Trophoblast cell (in vitro differentiated cells and primary cell): ENCODE measurements at regions not wholly inside any gene's neighbourhood (a gene's known extent, or its start where the extent isn't known, plus 50 kb on each side); places are given as distances from the start of the nearest gene placed in this dataset.

Source experiments
- DNase-seq, 2 donors: peaks; one replicate each; pipeline ENCODE4 v3.0.0-alpha.2; 2016
- H2AFZ ChIP-seq: 2 replicates; pipeline ENCODE4 v1.6.1; 2013; ENCODE audit warnings: low read length, moderate library complexity, mild to moderate bottlenecking; ENCODE audit not compliant: insufficient read depth, poor library complexity
- H2AK5ac ChIP-seq: 2 replicates; pipeline ENCODE4 v1.6.1; 2013; ENCODE audit warnings: mild to moderate bottlenecking, low read length
- H2BK120ac ChIP-seq: 2 replicates; pipeline ENCODE4 v1.6.1; 2013; ENCODE audit warnings: low read length, mild to moderate bottlenecking, moderate library complexity; ENCODE audit not compliant: insufficient read depth, poor library complexity
- H2BK12ac ChIP-seq: 2 replicates; pipeline ENCODE4 v1.6.1; 2013; ENCODE audit warnings: mild to moderate bottlenecking, low read length, moderate library complexity
- H2BK5ac ChIP-seq: 2 replicates; pipeline ENCODE4 v1.6.1; 2013; ENCODE audit warnings: low read length, low read depth, moderate library complexity, mild to moderate bottlenecking; ENCODE audit not compliant: poor library complexity
- H3K14ac ChIP-seq: 2 replicates; pipeline ENCODE4 v1.6.1; 2013; ENCODE audit warnings: mild to moderate bottlenecking, low read length
- H3K18ac ChIP-seq: 2 replicates; pipeline ENCODE4 v1.6.1; 2013; ENCODE audit warnings: mild to moderate bottlenecking, low read length
- H3K23ac ChIP-seq: 2 replicates; pipeline ENCODE4 v1.6.1; 2013; ENCODE audit warnings: low read length
- H3K27ac ChIP-seq: 2 replicates; pipeline ENCODE4 v1.5.1; 2013; ENCODE audit warnings: low read depth, mild to moderate bottlenecking, inconsistent platforms, low read length, moderate library complexity
- H3K27me3 ChIP-seq: 2 replicates; pipeline ENCODE4 v1.6.1; 2013; ENCODE audit warnings: inconsistent platforms, mild to moderate bottlenecking, low read length, moderate library complexity; ENCODE audit not compliant: insufficient read depth
- H3K36me3 ChIP-seq, 2 experiments: 1 replicate in 1 of 2; 2 replicates in 1 of 2; pipeline ENCODE4 v1.6.1; 2013; ENCODE audit warnings: low read length in 2 of 2, mild to moderate bottlenecking in 2 of 2, moderate library complexity in 1 of 2; ENCODE audit not compliant: insufficient read depth in 2 of 2, control insufficient read depth in 1 of 2
- H3K4ac ChIP-seq: 2 replicates; pipeline ENCODE4 v1.6.1; 2013; ENCODE audit warnings: low read depth, mild to moderate bottlenecking, low read length, moderate library complexity
- H3K4me1 ChIP-seq, 2 experiments: 1 replicate in 1 of 2; 2 replicates in 1 of 2; pipeline ENCODE4 v1.6.1; 2013; ENCODE audit warnings: low read length in 2 of 2, mild to moderate bottlenecking in 2 of 2, moderate library complexity in 1 of 2; ENCODE audit not compliant: insufficient read depth in 2 of 2, control insufficient read depth in 1 of 2
- H3K4me2 ChIP-seq: 2 replicates; pipeline ENCODE4 v1.6.1; 2013; ENCODE audit warnings: inconsistent platforms, mild to moderate bottlenecking, low read length, moderate library complexity
- H3K4me3 ChIP-seq: 2 replicates; pipeline ENCODE4 v1.5.1; 2013; ENCODE audit warnings: mild to moderate bottlenecking, low read depth, low read length, inconsistent platforms
- H3K79me1 ChIP-seq: one replicate; pipeline ENCODE4 v1.6.1; 2013; ENCODE audit warnings: low read length
- H3K79me2 ChIP-seq: 2 replicates; pipeline ENCODE4 v1.6.1; 2013; ENCODE audit warnings: low read length, mild to moderate bottlenecking; ENCODE audit not compliant: control insufficient read depth, insufficient read depth, poor library complexity
- H3K9ac ChIP-seq: 2 replicates; pipeline ENCODE4 v1.6.1; 2013; ENCODE audit warnings: mild to moderate bottlenecking, low read length
- H3K9me3 ChIP-seq: 2 replicates; pipeline ENCODE4 v1.6.1; 2013; ENCODE audit warnings: low read depth, mild to moderate bottlenecking, control low read depth, inconsistent platforms, low read length; ENCODE audit not compliant: insufficient read depth
- H4K12ac ChIP-seq: 2 replicates; pipeline ENCODE4 v1.6.1; 2013; ENCODE audit warnings: low read depth, mild to moderate bottlenecking, low read length, moderate library complexity
- H4K8ac ChIP-seq: 2 replicates; pipeline ENCODE4 v1.6.1; 2013; ENCODE audit warnings: low read depth, mild to moderate bottlenecking, low read length, moderate library complexity
- H4K91ac ChIP-seq: one replicate; pipeline ENCODE4 v1.6.1; 2013; ENCODE audit warnings: low read depth, mild to moderate bottlenecking, low read length, moderate library complexity
- WGBS: extraction: QIAGEN DNeasy Blood & Tissue Kit; methylation state at CpG from one replicate; pipeline ENCODE4 v1.1.7; 2013; ENCODE audit warnings: missing lambda C conversion rate; ENCODE audit not compliant: insufficient read length, insufficient coverage; ENCODE audit errors: extremely low coverage; 5-methylcytosine and 5-hydroxymethylcytosine counted together

DNA sequence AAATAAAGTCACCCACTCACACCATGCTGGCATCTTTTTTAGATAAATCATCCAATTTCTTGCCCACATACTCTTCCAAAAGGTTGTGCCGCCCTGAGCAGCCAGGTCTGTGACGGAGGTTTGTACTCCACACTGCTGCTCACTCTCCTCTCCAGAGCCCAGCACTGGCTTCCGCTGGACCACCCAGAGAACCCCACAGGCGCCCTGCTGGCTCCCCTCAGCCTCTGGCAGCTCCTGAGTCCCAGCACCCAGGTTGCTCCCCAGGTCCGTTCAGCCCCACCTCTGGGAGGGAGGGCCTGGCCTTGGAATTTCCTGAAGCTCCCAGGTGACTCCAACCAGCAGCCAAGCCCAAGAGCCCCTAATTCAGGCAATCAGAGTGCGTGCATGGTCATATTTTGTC lies 131.7 kb upstream of the CST7 start:
- no CpG with 5 or more reads among the region's 6 CpGs for WGBS
- Histone ChIP-seq H2BK12ac (no peak overlapping the region), H3K79me2 (no peaks in the 10 kb centered on the region), H3K79me1 (no peaks in the 10 kb centered on the region), H3K27ac (no peak overlapping the region), H2AK5ac (no peak overlapping the region), H3K27me3 (no peaks in the 10 kb centered on the region), H3K4me2 (no peak overlapping the region), H4K91ac (no peak overlapping the region), H2BK5ac (no peak overlapping the region), H3K4me1 (no peaks in the 10 kb centered on the region), H3K9ac (no peak overlapping the region), H4K8ac (no peak overlapping the region), H3K36me3 (no peaks in the 10 kb centered on the region), H3K18ac (no peak overlapping the region), H3K14ac (no peak overlapping the region), H3K9me3 (peaks cover 10% of the 10 kb centered on the region), H3K23ac (no peak overlapping the region), H3K4ac (no peak overlapping the region), H3K4me3 (no peak overlapping the region), H4K12ac (no peak overlapping the region), H2BK120ac (no peak overlapping the region), H2AFZ (no peak overlapping the region)
- no peak for DNase-seq

DNA sequence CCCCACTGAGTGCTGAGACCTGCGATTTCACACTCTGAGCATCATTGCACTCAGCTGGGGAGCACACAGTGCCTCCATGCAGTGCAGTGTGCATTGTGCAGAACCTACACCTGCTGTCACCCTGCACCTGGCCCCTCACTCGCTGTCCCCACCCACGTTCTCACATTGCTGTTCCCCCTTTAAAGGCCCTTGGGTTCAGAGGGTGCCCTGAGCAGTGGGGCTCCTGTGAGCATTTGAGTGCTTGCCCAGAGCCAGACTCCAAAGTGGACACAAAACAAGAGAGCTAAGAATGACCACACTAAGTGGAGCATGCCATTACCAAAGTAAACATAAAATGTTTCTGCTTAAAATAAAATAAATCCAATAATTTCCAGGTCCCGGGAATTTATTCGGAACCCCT lies 131.0 kb upstream of the CST7 start:
- Histone ChIP-seq H3K9ac (no peak overlapping the region), H3K79me1 (no peaks in the 10 kb centered on the region), H3K4ac (no peak overlapping the region), H3K9me3 (peaks cover 9% of the 10 kb centered on the region), H2BK5ac (no peak overlapping the region), H3K14ac (no peak overlapping the region), H4K8ac (no peak overlapping the region), H4K91ac (no peak overlapping the region), H3K18ac (no peak overlapping the region), H3K27ac (no peak overlapping the region), H3K4me3 (no peak overlapping the region), H3K27me3 (no peaks in the 10 kb centered on the region), H3K4me1 (no peaks in the 10 kb centered on the region), H3K79me2 (no peaks in the 10 kb centered on the region), H2AK5ac (no peak overlapping the region), H3K23ac (no peak overlapping the region), H3K4me2 (no peak overlapping the region), H2AFZ (no peak overlapping the region), H4K12ac (no peak overlapping the region), H2BK12ac (no peak overlapping the region), H2BK120ac (no peak overlapping the region), H3K36me3 (no peaks in the 10 kb centered on the region)
- DNase-seq: no peak
- no CpG with 5 or more reads among the region's 5 CpGs for WGBS

DNA sequence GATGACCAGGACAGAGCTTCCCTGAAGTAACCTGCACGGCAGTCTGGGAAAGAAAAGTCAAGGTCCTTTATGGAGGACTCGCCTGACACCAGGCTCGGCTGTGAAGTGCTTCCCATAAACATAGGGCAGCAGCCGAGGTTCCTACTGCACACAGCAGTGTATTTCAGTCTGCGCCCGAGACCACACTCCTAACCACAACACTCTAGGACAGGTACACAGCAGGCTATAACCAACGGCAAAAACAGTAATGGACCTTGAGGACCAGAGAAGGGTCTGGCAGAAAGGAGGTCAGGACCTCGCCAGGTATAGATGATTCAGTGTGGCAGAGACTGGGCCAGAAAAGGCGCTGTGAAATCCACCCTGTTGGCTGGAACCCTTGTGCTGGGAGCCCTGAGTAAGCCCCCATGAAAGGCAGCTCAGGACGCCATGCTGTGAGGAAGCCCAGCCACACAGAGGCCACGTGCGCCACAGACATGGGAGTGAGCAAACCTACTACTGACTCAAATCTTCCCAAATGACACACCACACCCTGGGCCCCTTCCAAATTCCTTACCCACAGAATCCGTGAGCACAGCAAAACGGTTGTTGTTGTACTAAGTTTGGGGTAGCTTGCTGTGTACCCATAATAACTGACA lies 129.6 kb upstream of the CST7 start:
- Histone ChIP-seq H3K27me3 (no peaks in the 10 kb centered on the region), H3K23ac (no peak overlapping the region), H3K9me3 (peaks cover 7% of the 10 kb centered on the region), H3K27ac (no peak overlapping the region), H3K79me1 (no peaks in the 10 kb centered on the region), H2BK120ac (no peak overlapping the region), H3K36me3 (no peaks in the 10 kb centered on the region), H4K91ac (no peak overlapping the region), H4K12ac (no peak overlapping the region), H2AFZ (no peak overlapping the region), H3K4me1 (no peaks in the 10 kb centered on the region), H3K79me2 (no peaks in the 10 kb centered on the region), H3K4ac (no peak overlapping the region), H2BK12ac (no peak overlapping the region), H2BK5ac (no peak overlapping the region), H3K4me3 (no peak overlapping the region), H2AK5ac (no peak overlapping the region), H3K14ac (no peak overlapping the region), H3K18ac (no peak overlapping the region), H3K9ac (no peak overlapping the region), H4K8ac (no peak overlapping the region), H3K4me2 (no peak overlapping the region)
- no peak for DNase-seq
- WGBS: no CpG with 5 or more reads among the region's 14 CpGs

DNA sequence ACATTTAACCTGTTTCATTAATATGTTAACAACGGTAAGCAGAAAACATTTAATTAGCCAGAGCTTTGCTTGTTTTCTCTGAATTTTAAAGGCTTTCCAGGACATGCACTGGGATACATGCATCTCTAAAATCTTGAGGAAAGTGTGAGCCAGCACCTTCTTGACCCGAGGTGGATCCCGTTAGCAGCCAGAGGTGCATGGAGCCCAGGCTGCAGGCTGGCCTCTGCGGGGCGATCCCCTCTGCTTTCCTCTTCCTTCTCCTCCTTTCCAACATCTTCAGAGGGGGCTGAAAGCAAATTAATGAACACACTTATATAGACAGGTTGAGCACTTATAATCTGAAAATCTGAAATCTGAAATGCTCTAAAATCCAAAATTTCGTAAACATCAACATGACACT lies 128.7 kb upstream of the CST7 start:
- Histone ChIP-seq H3K27ac (no peak overlapping the region), H2BK120ac (no peak overlapping the region), H4K8ac (no peak overlapping the region), H3K18ac (no peak overlapping the region), H2BK5ac (no peak overlapping the region), H3K14ac (no peak overlapping the region), H4K91ac (no peak overlapping the region), H3K9ac (no peak overlapping the region), H2AK5ac (no peak overlapping the region), H4K12ac (no peak overlapping the region), H3K27me3 (no peaks in the 10 kb centered on the region), H3K79me2 (no peaks in the 10 kb centered on the region), H3K9me3 (peaks cover 7% of the 10 kb centered on the region), H3K79me1 (no peaks in the 10 kb centered on the region), H3K4me2 (no peak overlapping the region), H3K4me3 (no peak overlapping the region), H3K23ac (no peak overlapping the region), H3K36me3 (no peaks in the 10 kb centered on the region), H3K4me1 (no peaks in the 10 kb centered on the region), H2BK12ac (no peak overlapping the region), H3K4ac (no peak overlapping the region), H2AFZ (no peak overlapping the region)
- no CpG with 5 or more reads among the region's 6 CpGs for WGBS
- DNase-seq: no peak
